DMS153 (cell line): ENCODE measurements at regions not wholly inside any gene's neighbourhood (a gene's known extent, or its start where the extent isn't known, plus 50 kb on each side); places are given as distances from the start of the nearest gene placed in this dataset.

Source experiments
- DNase-seq: peaks from one replicate; lab custom pipeline; 2025; lab: John Stamatoyannopoulos, UW

- DNase-seq, result no peak
Observed at GRCh38 chr5:74424162-74424868, 216.2 kb downstream of the ENC1 start.

- no peak for DNase-seq
Observed at GRCh38 chr5:74423383-74423782, 217.1 kb downstream of the ENC1 start.

- DNase-seq, result no peak
Observed at GRCh38 chr5:74422671-74423070, 217.9 kb downstream of the ENC1 start.

GRCh38 chr5:74422030-74422429 lies 218.5 kb downstream of the ENC1 start:
- DNase-seq, result no peak

GRCh38 chr5:74421377-74421776 lies 219.2 kb downstream of the ENC1 start:
- no peak for DNase-seq

GRCh38 chr5:74420947-74421346 lies 219.6 kb downstream of the ENC1 start:
- DNase-seq, result no peak

GRCh38 chr5:74420220-74420619 lies 220.3 kb downstream of the ENC1 start:
- DNase-seq, result no peak

- no peak for DNase-seq
Observed at GRCh38 chr5:74419468-74419867, 221.1 kb downstream of the ENC1 start.

GRCh38 chr5:74418709-74419108 lies 221.8 kb downstream of the ENC1 start:
- DNase-seq, result no peak

GRCh38 chr5:74418261-74418660 lies 222.3 kb downstream of the ENC1 start:
- no peak for DNase-seq

- DNase-seq, result no peak
Observed at GRCh38 chr5:74415695-74416102, 224.8 kb downstream of the ENC1 start.

GRCh38 chr5:74414228-74414627 lies 226.3 kb downstream of the ENC1 start:
- DNase-seq, result no peak

GRCh38 chr5:74413403-74414048 lies 227.0 kb downstream of the ENC1 start:
- no peak for DNase-seq

- no peak for DNase-seq
Observed at GRCh38 chr5:74412066-74412465, 228.5 kb downstream of the ENC1 start.

- DNase-seq, result no peak
Observed at GRCh38 chr5:74409712-74410111, 230.8 kb downstream of the ENC1 start.

GRCh38 chr5:74409166-74409706 lies 231.3 kb downstream of the ENC1 start:
- no peak for DNase-seq

- peak; percentile 50 for DNase-seq
Observed at GRCh38 chr5:74408150-74409043, 232.1 kb downstream of the ENC1 start.

GRCh38 chr5:74407701-74408100 lies 232.8 kb downstream of the ENC1 start:
- no peak for DNase-seq

GRCh38 chr5:74406844-74407243 lies 233.7 kb downstream of the ENC1 start:
- no peak for DNase-seq

- DNase-seq, result no peak
Observed at GRCh38 chr5:74405593-74405992, 234.9 kb downstream of the ENC1 start.

- no peak for DNase-seq
Observed at GRCh38 chr5:74404574-74405508, 235.7 kb downstream of the ENC1 start.
